Endothelial cell of hepatic sinusoid (primary cell): ENCODE measurements at regions not wholly inside any gene's neighbourhood (a gene's known extent, or its start where the extent isn't known, plus 50 kb on each side); places are given as distances from the start of the nearest gene placed in this dataset.

Experiments
- in situ Hi-C: cut with HindIII; loops from 2 replicates; pipeline ENCODE4 v1.10.0; 2017; ENCODE audit warnings: low sequenced_read_pairs

- in situ Hi-C loops: no loop called here
Observed at GRCh38 chr1:10848109-10848684, 51.8 kb upstream of the CASZ1 start.

GRCh38 chr1:10850026-10850425 lies 53.6 kb upstream of the CASZ1 start:
- in situ Hi-C loops: loop anchor here (5.0 kb wide), 3 partner anchors 67 to 313 kb away; no protein-coding TSS in a partner anchor

DNA sequence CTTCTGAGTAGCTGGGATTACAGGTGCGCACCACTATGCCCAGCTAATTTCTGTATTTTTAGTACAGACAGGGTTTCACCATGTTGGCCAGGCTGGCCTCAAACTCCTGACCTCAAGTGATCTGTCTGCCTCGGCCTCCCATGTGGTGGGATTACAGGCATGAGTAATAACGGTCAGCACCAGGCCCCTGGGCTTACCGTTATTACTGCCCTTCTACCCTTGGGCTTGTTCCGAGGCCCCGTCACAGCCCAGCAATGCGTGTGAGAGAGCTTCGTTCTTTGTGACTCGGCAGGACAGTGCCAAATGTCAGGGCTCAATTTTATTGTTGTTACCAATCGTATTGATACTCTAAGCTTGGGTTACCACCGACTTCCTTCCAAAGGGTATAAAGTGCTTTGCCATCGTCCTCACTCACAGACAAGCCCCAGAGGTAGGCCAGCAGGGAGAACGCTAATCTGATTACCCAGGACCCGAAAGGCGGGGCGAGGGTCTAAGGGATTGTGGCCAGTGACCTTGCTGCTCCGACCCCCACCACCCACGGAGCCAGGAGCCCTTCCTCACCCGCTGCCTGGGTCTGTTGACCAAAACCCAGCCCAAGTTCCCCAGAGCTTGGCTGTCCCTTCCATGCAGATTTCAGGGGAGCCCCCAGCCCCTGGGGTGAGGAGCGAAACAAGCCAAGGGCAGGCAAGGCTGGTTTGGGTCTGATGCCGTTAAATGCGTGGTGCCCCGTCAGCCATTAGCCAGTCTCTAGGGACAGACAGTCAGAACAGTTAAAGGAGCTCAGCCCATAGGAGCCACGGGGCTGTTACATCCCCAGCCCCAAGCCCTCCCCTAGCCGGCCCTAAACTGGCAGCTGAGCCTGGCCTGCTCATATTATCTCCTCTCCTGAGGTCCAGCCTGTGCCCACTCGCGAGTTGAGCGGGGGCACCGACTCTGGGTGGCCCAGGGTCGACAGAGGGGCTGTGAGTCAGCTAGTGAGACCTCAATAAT lies 54.9 kb upstream of the CASZ1 start:
- in situ Hi-C loops: loop anchor here (5.0 kb wide), 3 partner anchors 66 to 314 kb away; no protein-coding TSS in a partner anchor

DNA sequence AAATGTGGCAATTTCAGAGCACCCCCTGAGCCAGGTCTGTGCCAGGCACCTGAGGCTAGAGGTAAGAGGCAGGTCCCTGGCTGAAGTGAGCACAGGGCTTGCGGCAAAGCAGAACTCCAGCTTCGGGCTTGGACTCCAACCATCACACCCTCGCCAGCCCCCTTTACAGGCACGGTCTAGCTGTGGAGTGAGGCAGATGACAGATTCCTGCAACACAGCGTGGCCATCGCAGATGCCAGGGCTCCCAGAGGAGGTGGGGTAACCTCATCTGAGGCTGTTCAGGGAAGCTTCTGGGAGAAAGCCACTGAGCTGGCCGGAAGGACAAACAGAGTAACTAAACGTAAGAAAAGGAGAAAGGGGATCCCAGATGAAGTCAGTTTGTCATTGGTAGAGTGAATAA lies 55.6 kb upstream of the CASZ1 start:
- in situ Hi-C loops: loop anchor here (5.0 kb wide), 3 partner anchors 65 to 315 kb away; no protein-coding TSS in a partner anchor

GRCh38 chr1:10852486-10852885 lies 56.0 kb upstream of the CASZ1 start:
- in situ Hi-C loops: loop anchor here (5.0 kb wide), 3 partner anchors 65 to 315 kb away; no protein-coding TSS in a partner anchor

DNA sequence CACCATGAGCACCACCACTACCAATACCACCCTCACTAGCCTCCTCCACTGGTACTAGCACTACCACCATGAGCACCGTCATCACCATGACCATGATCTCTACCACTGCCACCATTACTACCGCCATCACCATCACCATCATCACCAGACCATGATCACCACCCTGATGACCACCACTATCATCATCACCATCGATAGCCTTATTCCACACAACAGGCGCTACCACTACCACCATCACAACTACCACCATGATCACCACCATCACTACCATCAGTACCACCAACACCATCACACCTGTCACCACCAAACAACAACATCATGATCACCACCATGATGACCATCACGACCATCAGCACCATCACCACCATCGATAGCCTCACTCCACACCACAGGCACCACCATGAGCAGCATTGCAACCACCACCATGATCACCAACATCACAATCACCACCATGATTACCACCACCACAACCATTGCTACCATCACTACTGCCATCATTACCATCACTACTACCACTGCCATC lies 56.6 kb upstream of the CASZ1 start:
- in situ Hi-C loops: loop anchor here (5.0 kb wide), 3 partner anchors 64 to 316 kb away; no protein-coding TSS in a partner anchor

DNA sequence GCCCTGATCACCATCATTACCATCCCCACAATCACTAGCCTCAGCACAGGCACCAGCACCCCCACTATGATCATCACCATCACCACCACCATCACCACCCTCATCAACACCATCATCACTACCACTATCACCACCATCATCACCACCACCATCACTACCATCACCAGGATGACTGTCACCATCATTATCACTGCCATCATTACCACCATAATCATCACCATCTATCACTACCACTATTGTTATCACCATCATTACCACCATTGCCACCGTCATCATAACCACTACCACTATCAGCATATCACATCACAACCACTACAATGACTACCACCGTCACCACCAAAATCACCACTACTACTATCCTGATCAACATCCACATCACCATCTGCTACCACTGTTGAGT lies 57.3 kb upstream of the CASZ1 start:
- in situ Hi-C loops: loop anchor here (5.0 kb wide), 3 partner anchors 64 to 316 kb away; no protein-coding TSS in a partner anchor

GRCh38 chr1:10854856-10855459 lies 58.5 kb upstream of the CASZ1 start:
- in situ Hi-C loops: loop anchor here (5.0 kb wide), 3 partner anchors 62 to 318 kb away; no protein-coding TSS in a partner anchor

DNA sequence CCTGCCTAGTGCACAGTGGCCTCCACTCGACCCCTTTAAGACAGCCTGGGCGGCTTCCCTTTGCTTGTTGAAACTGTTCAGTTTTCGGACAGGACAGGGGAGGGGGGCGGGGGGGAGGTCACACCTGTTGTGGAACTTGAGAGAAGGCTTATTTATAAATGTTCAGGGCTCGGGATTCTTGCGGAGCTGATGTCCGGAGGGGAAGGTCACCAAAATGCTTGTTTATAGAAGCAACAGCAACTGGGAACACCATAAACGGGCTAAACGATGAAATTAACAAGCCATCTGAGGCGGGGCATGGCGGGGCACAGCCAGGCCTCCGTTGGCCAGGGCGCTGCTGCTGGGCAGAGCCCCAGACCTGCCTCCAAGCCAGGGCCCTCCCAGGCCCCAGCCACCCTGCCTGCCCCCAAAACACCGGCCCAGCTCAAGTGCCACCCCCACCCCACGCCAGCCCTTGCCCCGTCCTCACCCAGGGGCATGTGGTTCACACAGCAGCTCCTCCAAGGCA lies 59.8 kb upstream of the CASZ1 start:
- in situ Hi-C loops: no loop called here

DNA sequence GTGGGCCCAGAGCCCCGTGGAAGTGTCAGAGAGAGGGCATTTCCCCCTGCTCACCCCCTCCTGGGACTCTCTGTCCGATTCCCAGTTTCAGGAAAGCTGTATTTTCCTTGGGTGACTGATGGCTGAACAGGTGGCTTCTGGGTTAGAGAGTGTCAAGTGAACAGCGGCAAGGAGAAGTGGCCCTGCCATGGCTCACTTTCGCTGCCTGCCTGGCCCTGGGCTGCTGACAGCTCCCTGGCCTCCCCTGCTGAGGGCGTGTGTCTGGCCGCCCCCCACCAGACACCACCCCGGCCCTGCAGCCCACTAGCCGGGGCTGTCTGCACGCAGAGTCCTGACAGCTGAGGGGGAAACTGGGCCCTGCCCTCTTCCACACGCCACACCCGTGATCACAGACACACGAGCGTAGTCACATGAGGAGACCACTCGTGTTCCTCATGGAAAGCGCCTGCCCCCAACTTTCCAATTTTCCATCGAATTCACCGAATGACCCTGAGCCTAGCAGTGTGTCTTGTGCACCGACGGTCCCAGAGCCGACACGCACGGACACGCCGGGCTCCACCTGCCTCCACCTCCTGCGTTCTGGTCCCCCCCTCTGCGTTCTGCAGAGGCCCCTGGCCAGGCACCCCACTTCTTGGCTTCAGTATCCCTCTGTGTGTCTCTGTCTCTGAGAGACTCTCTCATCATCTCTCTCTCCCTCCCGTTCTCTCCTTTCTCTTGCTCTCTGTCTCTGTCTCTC lies 60.6 kb upstream of the CASZ1 start:
- in situ Hi-C loops: no loop called here

DNA sequence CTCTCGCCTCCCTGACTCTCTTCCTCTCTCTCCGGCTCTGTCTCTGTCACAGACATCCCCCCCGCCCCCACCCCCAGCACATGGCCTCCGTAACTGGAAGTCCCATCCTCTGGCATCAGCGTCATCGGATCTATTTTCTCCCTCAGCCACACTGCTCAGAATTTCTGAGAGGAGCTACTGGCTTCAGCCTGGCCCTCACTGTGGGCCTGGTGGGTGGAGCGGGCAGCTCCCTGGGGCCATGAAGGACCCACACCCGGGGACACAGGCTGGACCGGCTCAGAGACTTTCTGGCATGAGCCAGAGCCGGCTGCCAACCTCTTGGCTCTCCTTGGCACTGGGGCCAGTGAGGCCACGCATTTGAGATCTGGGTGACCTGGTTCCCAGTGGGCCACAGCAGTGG lies 61.2 kb upstream of the CASZ1 start:
- in situ Hi-C loops: no loop called here

- in situ Hi-C loops: no loop called here
Observed at GRCh38 chr1:10860218-10860617, 63.8 kb upstream of the CASZ1 start.

DNA sequence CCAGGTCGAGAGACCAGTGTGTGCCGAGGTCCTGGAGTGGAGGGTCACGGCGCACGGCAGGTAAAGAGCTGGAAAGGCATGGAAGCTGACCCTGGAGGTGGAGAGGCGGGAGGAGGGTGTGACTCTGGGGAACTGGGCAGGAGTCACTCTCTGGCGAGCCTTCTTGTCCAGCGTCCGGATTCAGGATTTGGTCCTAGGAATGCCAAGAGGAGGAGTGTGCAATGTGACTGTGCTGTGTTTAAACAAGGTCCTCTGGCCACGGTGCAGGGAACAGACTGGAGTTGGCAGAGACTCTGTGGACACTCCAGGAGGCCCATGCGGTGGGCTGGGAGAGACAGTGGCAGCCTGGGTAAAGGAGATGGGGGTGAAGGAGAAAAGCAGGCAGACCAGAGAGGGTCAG lies 64.2 kb upstream of the CASZ1 start:
- in situ Hi-C loops: no loop called here

GRCh38 chr1:10861822-10862221 lies 65.4 kb upstream of the CASZ1 start:
- in situ Hi-C loops: no loop called here

GRCh38 chr1:10862743-10863335 lies 66.4 kb upstream of the CASZ1 start:
- in situ Hi-C loops: no loop called here

- in situ Hi-C loops: no loop called here
Observed at GRCh38 chr1:10863886-10864285, 67.4 kb upstream of the CASZ1 start.

DNA sequence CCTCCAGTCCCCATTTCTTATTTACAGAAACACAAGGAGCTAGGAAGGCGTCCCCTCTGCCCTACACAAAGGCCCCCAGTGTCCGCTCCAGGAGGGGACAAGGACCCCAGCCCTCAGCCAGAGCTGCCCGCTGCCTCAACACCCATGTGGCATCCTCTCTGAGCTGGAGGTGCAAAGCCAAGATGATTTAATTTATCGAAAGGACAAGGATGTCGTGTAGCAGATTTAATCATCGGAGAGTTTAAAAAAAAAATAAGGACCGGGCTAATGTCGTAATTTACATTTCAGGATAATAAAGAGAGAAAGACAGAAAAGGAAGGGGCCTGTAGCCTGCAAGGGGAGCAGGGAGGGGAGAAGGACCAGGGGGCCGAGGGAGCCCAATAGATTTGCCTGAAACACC lies 68.3 kb upstream of the CASZ1 start:
- in situ Hi-C loops: no loop called here

GRCh38 chr1:10865518-10866320 lies 69.3 kb upstream of the CASZ1 start:
- in situ Hi-C loops: no loop called here
